Tibial artery (tissue), 4 donors: ENCODE measurements at regions not wholly inside any gene's neighbourhood (a gene's known extent, or its start where the extent isn't known, plus 50 kb on each side); places are given as distances from the start of the nearest gene placed in this dataset.

Experiments used
- DNase-seq, 2 donors: peaks; one replicate each; pipeline ENCODE4 v3.0.0-alpha.2; 2019
- H3K27ac ChIP-seq, 2 donors: fragments of 200-600 bp; sonication (generic) in 1 of 2; 1 replicate in 1 of 2; 2 replicates in 1 of 2; pipeline ENCODE4 v1.5.1; 2018 to 2019; ENCODE audit warnings: mild to moderate bottlenecking in 1 of 2
- H3K27me3 ChIP-seq, 2 donors: fragments of 200-600 bp; sonication (generic) in 1 of 2; one replicate each; pipeline versions ENCODE4 v1.5.1 to v1.6.0; 2016 to 2019
- H3K36me3 ChIP-seq, 3 donors: fragments of 200-600 bp; sonication (generic) in 2 of 3; one replicate each; pipeline ENCODE4 v1.5.1; 2016 to 2019; ENCODE audit warnings: mild to moderate bottlenecking in 2 of 3
- H3K4me1 ChIP-seq, 4 donors: fragments of 200-600 bp; sonication (generic) in 2 of 4; 1 replicate in 3 of 4; 2 replicates in 1 of 4; pipeline ENCODE4 v1.5.1; 2016 to 2019
- H3K4me3 ChIP-seq, 2 donors: fragments of 200-600 bp; sonication (generic) in 1 of 2; 1 replicate in 1 of 2; 2 replicates in 1 of 2; pipeline ENCODE4 v1.5.1; 2018 to 2019; ENCODE audit warnings: mild to moderate bottlenecking in 2 of 2
- H3K9me3 ChIP-seq, 3 donors: fragments of 200-600 bp; sonication (generic) in 1 of 3; one replicate each; pipeline ENCODE4 v1.5.1; 2016 to 2019
- CTCF ChIP-seq, 2 experiments: fragments of 200-600 bp in 1 of 2; fragments of 450-650 bp in 1 of 2; IDR thresholded peaks; one replicate each; pipeline ENCODE4 v1.5.1; 2017 to 2019; ENCODE audit warnings: antibody characterized with exemption in 2 of 2, mild to moderate bottlenecking in 1 of 2, moderate library complexity in 1 of 2
- intact Hi-C: fragments of 100-400 bp; cut with DNase I; formaldehyde crosslinking; loops from one replicate; pipeline ENCODE4 v1.15.0; 2023; ENCODE audit warnings: low total_unique reads

DNA sequence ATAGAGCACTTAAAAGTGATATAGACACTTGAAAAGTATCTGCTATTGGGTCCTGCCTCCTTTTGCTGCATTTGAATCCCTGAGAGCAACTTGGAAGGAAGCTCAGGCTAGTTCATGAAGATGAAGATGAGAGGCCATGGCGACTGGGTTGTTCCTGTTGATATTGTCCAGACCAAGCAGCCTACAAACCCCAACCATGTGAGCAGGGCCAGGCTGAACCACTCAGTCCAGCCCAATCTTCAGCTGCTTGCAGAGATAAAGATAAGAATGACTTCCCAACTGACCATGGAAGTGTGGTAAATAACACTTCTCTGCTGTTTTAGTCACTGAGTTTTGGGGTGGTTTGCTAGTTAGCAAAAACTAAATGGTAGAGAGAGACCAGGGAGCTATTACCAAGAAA is 417.6 kb downstream of the SOX11 start:
- no peak for TF ChIP-seq CTCF (IDR thresholded peaks at IDR 0.05)
- Histone ChIP-seq H3K4me1 (no peaks in the 10 kb centered on the region), H3K27ac (no peak overlapping the region), H3K27me3 (no peaks in the 10 kb centered on the region), H3K36me3 (no peaks in the 10 kb centered on the region), H3K9me3 (no peaks in the 10 kb centered on the region), H3K4me3 (no peak overlapping the region)
- intact Hi-C loops: no loop called here
- DNase-seq: no peak

DNA sequence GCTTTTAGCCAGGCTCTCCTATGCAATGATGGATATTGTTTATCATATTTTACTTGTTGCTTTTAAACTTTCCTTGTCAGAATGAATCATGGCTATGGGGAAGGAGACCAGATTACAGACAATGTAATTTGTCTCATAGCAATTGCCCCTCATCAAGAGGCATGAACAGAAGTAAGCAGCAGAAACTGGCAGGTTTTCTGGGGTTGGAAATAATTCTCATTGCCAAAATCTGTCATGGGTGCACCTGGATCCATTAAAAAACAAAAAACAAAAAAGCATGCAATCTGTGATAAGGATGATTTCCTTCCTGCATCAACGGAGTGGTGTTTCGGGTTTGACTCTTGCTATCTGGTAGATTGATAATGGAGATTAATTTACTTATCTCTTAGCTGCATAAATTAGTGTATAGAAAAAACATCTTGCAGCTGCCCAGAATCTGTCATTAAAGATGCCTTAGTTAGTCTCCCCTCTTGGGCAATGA is 419.6 kb downstream of the SOX11 start:
- H3K27me3 ChIP-seq: no peaks in the 10 kb centered on the region
- H3K27ac ChIP-seq: no peak overlapping the region
- H3K4me1 ChIP-seq: no peaks in the 10 kb centered on the region
- H3K4me3 ChIP-seq: no peak overlapping the region
- no peaks in the 10 kb centered on the region for H3K36me3 ChIP-seq
- H3K9me3 ChIP-seq: no peaks in the 10 kb centered on the region
- intact Hi-C loops: no loop called here
- no peak for TF ChIP-seq CTCF (IDR thresholded peaks at IDR 0.05)
- no peak for DNase-seq

DNA sequence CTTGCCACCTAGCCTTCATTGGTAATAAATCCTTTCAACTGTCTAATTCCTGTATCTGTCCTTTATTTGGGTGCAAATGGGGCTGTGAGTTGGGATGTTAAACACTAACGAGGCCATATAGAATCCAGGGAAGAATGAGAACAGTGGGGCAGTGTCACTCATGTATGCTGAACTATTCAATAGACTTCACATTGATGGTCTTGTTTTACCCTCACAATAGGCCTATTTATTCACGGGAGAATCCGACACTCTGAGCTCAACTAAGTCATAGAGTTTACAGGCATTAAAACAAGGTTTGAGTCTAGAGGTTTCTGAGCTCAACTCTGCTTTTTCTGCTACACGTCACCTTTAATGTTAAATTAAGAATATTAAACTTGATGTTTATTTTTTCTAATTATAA is 421.6 kb downstream of the SOX11 start:
- Histone ChIP-seq H3K27me3 (no peaks in the 10 kb centered on the region), H3K27ac (no peak overlapping the region), H3K4me1 (no peaks in the 10 kb centered on the region), H3K36me3 (no peaks in the 10 kb centered on the region), H3K4me3 (no peak overlapping the region), H3K9me3 (no peaks in the 10 kb centered on the region)
- intact Hi-C loops: no loop called here
- TF ChIP-seq CTCF (IDR thresholded peaks at IDR 0.05): no peak
- no peak for DNase-seq

DNA sequence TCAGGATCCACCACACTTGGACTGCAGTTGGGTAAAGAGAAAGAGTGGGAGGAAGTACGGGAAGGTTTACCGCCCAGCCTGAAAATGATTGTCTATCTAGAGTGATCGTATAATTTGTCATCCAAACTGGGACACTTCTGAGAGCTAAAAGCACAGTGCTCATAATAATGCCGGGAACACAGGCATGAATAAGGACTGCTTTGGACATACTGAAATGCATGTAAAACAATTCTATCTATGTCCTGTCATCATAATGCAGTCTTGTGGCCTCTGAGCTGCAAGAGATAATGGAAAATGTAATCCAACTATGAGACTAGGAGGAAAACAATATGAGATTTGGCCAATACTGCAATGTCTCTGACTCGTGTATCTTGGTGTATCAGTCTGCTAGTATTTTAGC is 435.5 kb downstream of the SOX11 start:
- H3K4me1 ChIP-seq: no peaks in the 10 kb centered on the region
- TF ChIP-seq CTCF (IDR thresholded peaks at IDR 0.05): no peak
- intact Hi-C loops: no loop called here

GRCh38 chr2:6139142-6139541 is 447.0 kb downstream of the SOX11 start:
- Histone ChIP-seq H3K4me1 (no peaks in the 10 kb centered on the region), H3K27ac (no peak overlapping the region), H3K9me3 (peaks cover 0 to 11% (median 6%) of the 10 kb centered on the region in 3 donors), H3K4me3 (no peak overlapping the region), H3K36me3 (no peaks in the 10 kb centered on the region), H3K27me3 (no peaks in the 10 kb centered on the region)
- no peak for TF ChIP-seq CTCF (IDR thresholded peaks at IDR 0.05)
- intact Hi-C loops: no loop called here
- DNase-seq: no peak

More for the DNA sequence above, 435.5 kb downstream of the SOX11 start:
- Histone ChIP-seq H3K9me3 (no peaks in the 10 kb centered on the region), H3K36me3 (no peaks in the 10 kb centered on the region), H3K27ac (no peak overlapping the region), H3K27me3 (no peaks in the 10 kb centered on the region), H3K4me3 (no peak overlapping the region)
- DNase-seq: no peak

DNA sequence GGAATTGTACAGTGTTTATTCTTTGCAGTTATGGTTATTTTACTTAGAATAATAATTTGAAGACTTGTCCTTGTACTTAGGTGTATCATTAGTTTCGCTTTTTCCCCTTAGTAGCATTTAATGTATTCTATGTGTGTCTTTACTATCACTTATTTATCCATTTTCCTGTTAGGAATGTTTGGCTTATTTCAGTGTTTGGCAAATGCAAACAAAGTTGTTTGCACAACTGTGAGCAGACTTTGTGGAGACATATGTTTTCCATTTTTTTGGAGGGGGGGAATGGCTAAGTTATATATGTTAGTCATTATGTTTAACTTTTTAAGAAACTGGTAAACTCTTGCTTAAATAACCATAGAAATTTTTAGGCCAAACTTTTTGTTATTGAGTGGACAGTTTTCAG is 447.7 kb downstream of the SOX11 start:
- Histone ChIP-seq H3K27ac (no peak overlapping the region), H3K4me1 (no peaks in the 10 kb centered on the region), H3K4me3 (no peak overlapping the region), H3K27me3 (no peaks in the 10 kb centered on the region), H3K9me3 (peaks cover 0 to 11% (median 8%) of the 10 kb centered on the region in 3 donors), H3K36me3 (no peaks in the 10 kb centered on the region)
- no peak for DNase-seq
- intact Hi-C loops: no loop called here
- no peak for TF ChIP-seq CTCF (IDR thresholded peaks at IDR 0.05)
